ENCODE measurements at regions not wholly inside any gene's neighbourhood (a gene's known extent, or its start where the extent isn't known, plus 50 kb on each side); places are given as distances from the start of the nearest gene placed in this dataset.

DNA sequence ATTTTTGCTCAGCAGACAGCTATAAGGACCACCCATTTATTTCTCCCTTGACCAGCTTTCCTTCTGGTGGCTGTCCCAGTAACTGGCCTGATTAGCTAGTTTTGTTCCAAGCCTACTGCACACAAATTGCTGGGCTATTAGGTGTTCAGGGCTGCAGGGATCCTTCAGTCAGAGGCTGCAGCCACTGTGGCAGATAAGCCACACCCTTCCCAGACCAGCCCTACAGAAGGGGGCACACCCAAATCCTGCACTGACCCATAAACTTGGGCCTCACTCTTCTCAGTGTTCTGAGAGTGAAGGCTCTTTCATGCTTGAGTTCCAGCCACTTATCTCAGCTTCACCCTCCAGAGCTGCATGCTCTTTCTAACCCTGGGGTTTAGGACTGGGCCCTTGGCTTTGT is 200.0 kb downstream of the AASDHPPT start:
- Histone ChIP-seq H3K27ac (ENCODE audit: extremely low read depth, low read depth, low read length) (no peak overlapping the region), H3K9me1 (ENCODE audit: control insufficient read depth, insufficient read depth, low read length) (no peaks in the 10 kb centered on the region), H3K4me2 (ENCODE audit: insufficient read depth, low read length) (no peak overlapping the region), H3K4me3 (no peak overlapping the region), H2AFZ (ENCODE audit: low read depth, low read length) (no peak overlapping the region), H3K27me3 (ENCODE audit: control insufficient read depth in 2 of 2, insufficient read depth in 2 of 2, low read length in 2 of 2) (no peaks in the 10 kb centered on the region), H4K20me1 (replicated peaks; ENCODE audit: control insufficient read depth, insufficient read depth, low read length) (no peaks in the 10 kb centered on the region), H3K36me3 (ENCODE audit: control insufficient read depth, insufficient read depth, low read length) (no peaks in the 10 kb centered on the region), H3K79me2 (ENCODE audit: control insufficient read depth, insufficient read depth, low read length) (no peaks in the 10 kb centered on the region), H3K9ac (ENCODE audit: insufficient read depth in 1 of 2, low read depth in 2 of 2, low read length in 2 of 2) (no peak overlapping the region), H3K9me3 (replicated peaks; ENCODE audit: control insufficient read depth, insufficient read depth, low read depth, low read length) (no peaks in the 10 kb centered on the region; the same call in 1 of the 2 replicates), H3K4me1 (replicated peaks in 1 of 2; ENCODE audit: control insufficient read depth in 2 of 2, insufficient read depth in 2 of 2, low read length in 2 of 2) (no peaks in the 10 kb centered on the region)
- no peak for TF ChIP-seq ZNF764 (CRISPR knock-in tag; IDR thresholded peaks at IDR 0.05; ENCODE audit: low read depth)
- TF ChIP-seq TAF1 (IDR thresholded peaks at IDR 0.05; ENCODE audit: control insufficient read depth, extremely low read depth, insufficient read depth, low read length, severe bottlenecking): no peak
- TF ChIP-seq CAMTA2 (CRISPR knock-in tag; conservative IDR thresholded peaks at IDR 0.05): no peak
- no peak for TF ChIP-seq ZNF217 (CRISPR knock-in tag; IDR thresholded peaks at IDR 0.05)
- TF ChIP-seq, protein P1, sequence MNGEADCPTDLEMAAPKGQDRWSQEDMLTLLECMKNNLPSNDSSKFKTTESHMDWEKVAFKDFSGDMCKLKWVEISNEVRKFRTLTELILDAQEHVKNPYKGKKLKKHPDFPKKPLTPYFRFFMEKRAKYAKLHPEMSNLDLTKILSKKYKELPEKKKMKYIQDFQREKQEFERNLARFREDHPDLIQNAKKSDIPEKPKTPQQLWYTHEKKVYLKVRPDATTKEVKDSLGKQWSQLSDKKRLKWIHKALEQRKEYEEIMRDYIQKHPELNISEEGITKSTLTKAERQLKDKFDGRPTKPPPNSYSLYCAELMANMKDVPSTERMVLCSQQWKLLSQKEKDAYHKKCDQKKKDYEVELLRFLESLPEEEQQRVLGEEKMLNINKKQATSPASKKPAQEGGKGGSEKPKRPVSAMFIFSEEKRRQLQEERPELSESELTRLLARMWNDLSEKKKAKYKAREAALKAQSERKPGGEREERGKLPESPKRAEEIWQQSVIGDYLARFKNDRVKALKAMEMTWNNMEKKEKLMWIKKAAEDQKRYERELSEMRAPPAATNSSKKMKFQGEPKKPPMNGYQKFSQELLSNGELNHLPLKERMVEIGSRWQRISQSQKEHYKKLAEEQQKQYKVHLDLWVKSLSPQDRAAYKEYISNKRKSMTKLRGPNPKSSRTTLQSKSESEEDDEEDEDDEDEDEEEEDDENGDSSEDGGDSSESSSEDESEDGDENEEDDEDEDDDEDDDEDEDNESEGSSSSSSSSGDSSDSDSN (IDR thresholded peaks at IDR 0.05; ENCODE audit: borderline replicate concordance in 1 of 2, low read depth in 2 of 2, low read length in 2 of 2): no peak
- TF ChIP-seq, protein P2, sequence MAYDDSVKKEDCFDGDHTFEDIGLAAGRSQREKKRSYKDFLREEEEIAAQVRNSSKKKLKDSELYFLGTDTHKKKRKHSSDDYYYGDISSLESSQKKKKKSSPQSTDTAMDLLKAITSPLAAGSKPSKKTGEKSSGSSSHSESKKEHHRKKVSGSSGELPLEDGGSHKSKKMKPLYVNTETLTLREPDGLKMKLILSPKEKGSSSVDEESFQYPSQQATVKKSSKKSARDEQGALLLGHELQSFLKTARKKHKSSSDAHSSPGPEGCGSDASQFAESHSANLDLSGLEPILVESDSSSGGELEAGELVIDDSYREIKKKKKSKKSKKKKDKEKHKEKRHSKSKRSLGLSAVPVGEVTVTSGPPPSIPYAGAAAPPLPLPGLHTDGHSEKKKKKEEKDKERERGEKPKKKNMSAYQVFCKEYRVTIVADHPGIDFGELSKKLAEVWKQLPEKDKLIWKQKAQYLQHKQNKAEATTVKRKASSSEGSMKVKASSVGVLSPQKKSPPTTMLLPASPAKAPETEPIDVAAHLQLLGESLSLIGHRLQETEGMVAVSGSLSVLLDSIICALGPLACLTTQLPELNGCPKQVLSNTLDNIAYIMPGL (CRISPR knock-in tag; IDR thresholded peaks at IDR 0.05): no peak
- TF ChIP-seq PHB2 (IDR thresholded peaks at IDR 0.05; ENCODE audit: low read depth): no peak
- TF ChIP-seq NFIX (CRISPR knock-in tag; IDR thresholded peaks at IDR 0.05; ENCODE audit: low read depth): no peak
- TF ChIP-seq, protein P3, sequence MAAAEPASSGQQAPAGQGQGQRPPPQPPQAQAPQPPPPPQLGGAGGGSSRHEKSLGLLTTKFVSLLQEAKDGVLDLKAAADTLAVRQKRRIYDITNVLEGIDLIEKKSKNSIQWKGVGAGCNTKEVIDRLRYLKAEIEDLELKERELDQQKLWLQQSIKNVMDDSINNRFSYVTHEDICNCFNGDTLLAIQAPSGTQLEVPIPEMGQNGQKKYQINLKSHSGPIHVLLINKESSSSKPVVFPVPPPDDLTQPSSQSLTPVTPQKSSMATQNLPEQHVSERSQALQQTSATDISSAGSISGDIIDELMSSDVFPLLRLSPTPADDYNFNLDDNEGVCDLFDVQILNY (CRISPR knock-in tag; IDR thresholded peaks at IDR 0.05): no peak
- TF ChIP-seq ZNF408 (CRISPR knock-in tag; IDR thresholded peaks at IDR 0.05; ENCODE audit: low read depth): no peak
- TF ChIP-seq ZZZ3 (IDR thresholded peaks at IDR 0.05): no peak
- no peak for TF ChIP-seq ZSCAN32 (CRISPR knock-in tag; IDR thresholded peaks at IDR 0.05)
- no TSS peak for BruUV-seq (replicated peaks)
- ChIA-PET POLR2A (no interaction called here), CTCF (ENCODE audit: low intra/inter-chr PET ratio) (no interaction called here)
- in situ Hi-C loops (cut with MboI) (no loop called here), intact Hi-C loops (cut with micrococcal nuclease) (no loop called here)
- DNase-seq (ENCODE audit: extremely low read depth in 1 of 4, low spot score in 3 of 4): no peak
- ATAC-seq: no peak
- no peak for FAIRE-seq

Measured in K562 (cell line).